Psoas muscle (tissue), 7 donors: ENCODE measurements at regions not wholly inside any gene's neighbourhood (a gene's known extent, or its start where the extent isn't known, plus 50 kb on each side); places are given as distances from the start of the nearest gene placed in this dataset.

Source experiments
- ATAC-seq, 4 donors: fragments of 200-7000 bp; cut with Tn5 transposase; one replicate each; pipeline ENCODE4 v1.9.1; 2020; ENCODE audit warnings: moderate library complexity in 3 of 4, mild to moderate bottlenecking in 2 of 4
- DNase-seq, 2 donors: peaks; one replicate each; pipeline ENCODE4 v3.0.0-alpha.2; 2020
- H3K27ac ChIP-seq: fragments of 200-600 bp; one replicate; pipeline ENCODE4 v1.8.0; 2022
- H3K27me3 ChIP-seq, 3 donors: fragments of 200-600 bp in 1 of 3; one replicate each; pipeline versions ENCODE4 v1.6.1 to v1.8.0; 2013 to 2022; ENCODE audit warnings: low read length in 2 of 3, mild to moderate bottlenecking in 2 of 3, moderate library complexity in 1 of 3; ENCODE audit not compliant: insufficient read depth in 3 of 3
- H3K36me3 ChIP-seq, 2 donors: fragments of 200-600 bp in 1 of 2; one replicate each; pipeline versions ENCODE4 v1.6.1 to v1.8.0; 2013 to 2022; ENCODE audit warnings: low read depth in 1 of 2, mild to moderate bottlenecking in 1 of 2, moderate library complexity in 1 of 2; ENCODE audit not compliant: insufficient read depth in 1 of 2
- H3K4me1 ChIP-seq: fragments of 200-600 bp; one replicate; pipeline ENCODE4 v1.8.0; 2022
- H3K4me3 ChIP-seq: fragments of 200-600 bp; one replicate; pipeline ENCODE4 v1.8.0; 2022; ENCODE audit warnings: mild to moderate bottlenecking
- H3K9me3 ChIP-seq: fragments of 200-600 bp; one replicate; pipeline ENCODE4 v1.8.0; 2022
- CTCF ChIP-seq: fragments of 200-600 bp; IDR thresholded peaks from one replicate; pipeline ENCODE4 v1.8.0; 2022; ENCODE audit warnings: antibody characterized with exemption
- WGBS, 3 donors: extraction: QIAGEN DNeasy Blood & Tissue Kit; methylation state at CpG; one replicate each; pipeline versions ENCODE4 v1.1.6 to v1.1.7; 2013; 5-methylcytosine and 5-hydroxymethylcytosine counted together
- intact Hi-C, 2 donors: fragments of 100-400 bp; cut with DNase I; formaldehyde crosslinking; loops; one replicate each; pipeline versions ENCODE4 v1.11.0 to v1.14.2; 2022
- donor health status: healthy with polysubstance abuse.
- donor health status: DM: no; HTN: no; CAD: no; lungs with moderate emphysema.
- donor health status: Bipolar disorder and iron deficiency.
- donor health status: healthy.
- donor health status: DM: yes; HTN: yes; CAD: no.
- donor health status: DM: no; HTN: no; CAD: no.
- donor health status: DM: yes; HTN: yes; CAD: no.

DNA sequence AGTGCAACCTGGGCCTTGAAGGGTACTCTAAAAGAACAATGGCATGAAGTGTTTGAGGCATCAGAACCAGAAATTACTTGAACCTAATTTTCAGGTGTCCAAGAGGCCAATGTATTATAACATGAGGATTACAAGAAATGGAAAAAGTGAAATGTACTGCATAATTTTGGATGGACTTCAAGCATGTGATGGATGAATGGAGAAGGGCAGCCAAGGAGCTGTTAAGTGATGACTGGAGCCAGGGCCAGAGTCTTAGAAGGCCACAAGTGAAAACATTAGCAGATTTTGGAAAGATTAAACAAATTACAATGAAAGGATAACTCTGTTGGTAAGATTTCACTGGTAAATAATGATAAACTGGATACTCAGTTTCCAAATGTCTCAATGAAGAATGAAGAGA lies 738.2 kb downstream of the CD109 start:
- Histone ChIP-seq H3K4me1 (no peaks in the 10 kb centered on the region), H3K9me3 (no peaks in the 10 kb centered on the region), H3K36me3 (no peaks in the 10 kb centered on the region), H3K27me3 (no peaks in the 10 kb centered on the region), H3K27ac (no peak overlapping the region), H3K4me3 (no peak overlapping the region)
- no peak for ATAC-seq
- intact Hi-C loops, result no loop called here
- no peak for DNase-seq
- no peak for TF ChIP-seq CTCF

GRCh38 chr6:74431873-74432580 lies 736.0 kb downstream of the CD109 start:
- Histone ChIP-seq H3K36me3 (no peaks in the 10 kb centered on the region), H3K27me3 (no peaks in the 10 kb centered on the region), H3K4me1 (no peaks in the 10 kb centered on the region), H3K27ac (no peak overlapping the region), H3K4me3 (no peak overlapping the region), H3K9me3 (no peaks in the 10 kb centered on the region)
- DNase-seq, result no peak
- intact Hi-C loops, result no loop called here
- 87 to 93% (median 93%) methylated on average over 3 of the region's 3 CpGs for WGBS, 3 donors
- ATAC-seq, result no peak
- TF ChIP-seq CTCF, result no peak

DNA sequence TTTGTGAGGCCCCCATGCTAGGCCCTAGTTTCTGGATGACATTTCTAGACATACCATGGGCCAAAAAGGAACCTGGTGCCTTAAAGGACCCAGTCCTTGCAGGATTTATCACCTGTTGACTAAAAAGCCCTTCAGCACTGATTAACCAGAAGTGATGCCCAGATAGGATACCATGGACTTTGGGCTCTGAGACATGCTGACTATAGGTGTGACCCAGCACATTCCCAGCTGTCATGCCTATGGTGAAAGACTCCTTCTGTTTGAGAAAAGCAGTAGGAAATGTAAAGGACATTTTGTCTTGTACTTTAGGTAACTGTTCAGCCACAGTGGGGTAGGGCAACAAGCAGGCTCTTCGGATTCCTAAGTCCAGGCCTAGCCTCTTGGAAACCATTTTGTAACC lies 724.2 kb downstream of the CD109 start:
- TF ChIP-seq CTCF, result no peak
- DNase-seq, result no peak
- no peak overlapping the region for H3K4me3 ChIP-seq
- no peaks in the 10 kb centered on the region for H3K27me3 ChIP-seq
- intact Hi-C loops, result no loop called here
- no peak for ATAC-seq
- H3K4me1 ChIP-seq, result no peaks in the 10 kb centered on the region
- 86 to 94% (median 91%) methylated on average over 1 of the region's 1 CpG for WGBS, 3 donors
- H3K9me3 ChIP-seq, result no peaks in the 10 kb centered on the region
- H3K36me3 ChIP-seq, result no peaks in the 10 kb centered on the region
- no peak overlapping the region for H3K27ac ChIP-seq

GRCh38 chr6:74415056-74415455 lies 719.1 kb downstream of the CD109 start:
- ATAC-seq, result no peak
- intact Hi-C loops, result no loop called here

More at GRCh38 chr6:74415056-74415455, 719.1 kb downstream of the CD109 start:
- no peak for DNase-seq
- Histone ChIP-seq H3K27me3 (no peaks in the 10 kb centered on the region), H3K4me3 (no peak overlapping the region), H3K27ac (no peak overlapping the region), H3K4me1 (no peaks in the 10 kb centered on the region), H3K9me3 (no peaks in the 10 kb centered on the region), H3K36me3 (no peaks in the 10 kb centered on the region)
- no peak for TF ChIP-seq CTCF
